GM06990 (cell line): ENCODE measurements at regions not wholly inside any gene's neighbourhood (a gene's known extent, or its start where the extent isn't known, plus 50 kb on each side); places are given as distances from the start of the nearest gene placed in this dataset.

ENCODE experiments used
- DNase-seq: peaks from one replicate; pipeline ENCODE4 v3.0.0-alpha.2; 2011; ENCODE audit not compliant: insufficient read length; ENCODE audit errors: extremely low read depth
- H3K27me3 ChIP-seq: replicated peaks from 2 replicates; pipeline ENCODE4 v1.6.0; 2011; ENCODE audit warnings: low read length; ENCODE audit not compliant: control insufficient read depth, insufficient read depth
- H3K36me3 ChIP-seq: 2 replicates; pipeline ENCODE4 v1.5.1; 2011; ENCODE audit warnings: low read length; ENCODE audit not compliant: control insufficient read depth, insufficient read depth
- H3K4me3 ChIP-seq: replicated peaks from 2 replicates; pipeline ENCODE4 v1.5.1; 2011; ENCODE audit warnings: low read depth, mild to moderate bottlenecking, control low read depth, low read length
- CTCF ChIP-seq: IDR thresholded peaks from 2 replicates; pipeline ENCODE4 v1.5.1; 2011; ENCODE audit warnings: low read length, control low read depth, mild to moderate bottlenecking, inconsistent platforms; ENCODE audit not compliant: insufficient read depth, poor library complexity, severe bottlenecking

- no peak for DNase-seq
- Histone ChIP-seq H3K27me3 (no peaks in the 10 kb centered on the region), H3K4me3 (no peak overlapping the region), H3K36me3 (no peaks in the 10 kb centered on the region)
- TF ChIP-seq CTCF, result no peak
Measured at GRCh38 chr20:7302250-7302649, 534.8 kb downstream of the BMP2 start.

GRCh38 chr20:7305976-7306375 lies 538.5 kb downstream of the BMP2 start:
- DNase-seq, result no peak
- Histone ChIP-seq H3K36me3 (no peaks in the 10 kb centered on the region), H3K27me3 (no peaks in the 10 kb centered on the region), H3K4me3 (no peak overlapping the region)
- no peak for TF ChIP-seq CTCF

GRCh38 chr20:7308163-7308562 lies 540.7 kb downstream of the BMP2 start:
- no peaks in the 10 kb centered on the region for H3K27me3 ChIP-seq
- no peak for TF ChIP-seq CTCF
- H3K36me3 ChIP-seq, result no peaks in the 10 kb centered on the region
- DNase-seq, result no peak
- H3K4me3 ChIP-seq, result no peak overlapping the region

- TF ChIP-seq CTCF, result no peak
- no peaks in the 10 kb centered on the region for H3K27me3 ChIP-seq
Measured at GRCh38 chr20:7313047-7313446, 545.6 kb downstream of the BMP2 start.

GRCh38 chr20:7323957-7324356 lies 556.5 kb downstream of the BMP2 start:
- no peak overlapping the region for H3K4me3 ChIP-seq
- no peak for DNase-seq
- no peaks in the 10 kb centered on the region for H3K27me3 ChIP-seq
- no peak for TF ChIP-seq CTCF
- H3K36me3 ChIP-seq, result no peaks in the 10 kb centered on the region

More at GRCh38 chr20:7313047-7313446, 545.6 kb downstream of the BMP2 start:
- no peak for DNase-seq
- Histone ChIP-seq H3K4me3 (no peak overlapping the region), H3K36me3 (no peaks in the 10 kb centered on the region)

GRCh38 chr20:7327810-7328209 lies 560.3 kb downstream of the BMP2 start:
- no peaks in the 10 kb centered on the region for H3K27me3 ChIP-seq
- no peaks in the 10 kb centered on the region for H3K36me3 ChIP-seq
- no peak for DNase-seq
- TF ChIP-seq CTCF, result no peak
- H3K4me3 ChIP-seq, result no peak overlapping the region
